Hepatocyte (in vitro differentiated cells): ENCODE measurements at regions not wholly inside any gene's neighbourhood (a gene's known extent, or its start where the extent isn't known, plus 50 kb on each side); places are given as distances from the start of the nearest gene placed in this dataset.

Experiments used
- DNase-seq: peaks from one replicate; pipeline ENCODE4 v3.0.0-alpha.2; 2016; ENCODE audit warnings: low spot score
- H2AFZ ChIP-seq: fragments of 200-600 bp; sonication (generic); 2 replicates; pipeline ENCODE4 v1.6.0; 2016; ENCODE audit warnings: antibody characterized with exemption, mild to moderate bottlenecking
- H3K27ac ChIP-seq: fragments of 200-600 bp; sonication (generic); 2 replicates; pipeline ENCODE4 v1.5.1; 2016; ENCODE audit warnings: mild to moderate bottlenecking
- H3K27me3 ChIP-seq: fragments of 200-600 bp; sonication (generic); 2 replicates; pipeline ENCODE4 v1.6.1; 2016
- H3K36me3 ChIP-seq: fragments of 200-600 bp; sonication (generic); replicated peaks from 2 replicates; pipeline ENCODE4 v1.5.1; 2016; ENCODE audit warnings: low read depth; ENCODE audit not compliant: insufficient read depth
- H3K4me1 ChIP-seq: fragments of 200-600 bp; sonication (generic); 2 replicates; pipeline ENCODE4 v1.5.1; 2016; ENCODE audit warnings: mild to moderate bottlenecking, moderate library complexity; ENCODE audit not compliant: insufficient read depth
- H3K4me2 ChIP-seq: fragments of 200-600 bp; sonication (generic); 2 replicates; pipeline ENCODE4 v1.6.0; 2016
- H3K4me3 ChIP-seq: fragments of 200-600 bp; sonication (generic); 2 replicates; pipeline ENCODE4 v1.5.1; 2016; ENCODE audit warnings: mild to moderate bottlenecking
- H3K79me2 ChIP-seq: fragments of 200-600 bp; sonication (generic); 2 replicates; pipeline ENCODE4 v1.6.0; 2017; ENCODE audit warnings: mild to moderate bottlenecking
- H3K9me2 ChIP-seq: fragments of 200-600 bp; sonication (generic); replicated peaks from 2 replicates; pipeline ENCODE4 v1.6.0; 2017; ENCODE audit warnings: mild to moderate bottlenecking; ENCODE audit not compliant: insufficient read depth
- H3K9me3 ChIP-seq: fragments of 200-600 bp; sonication (generic); 2 replicates; pipeline ENCODE4 v1.5.1; 2016; ENCODE audit warnings: low read depth, mild to moderate bottlenecking
- H4K20me1 ChIP-seq: fragments of 200-600 bp; sonication (generic); 2 replicates; pipeline ENCODE4 v1.6.0; 2016; ENCODE audit warnings: mild to moderate bottlenecking; ENCODE audit not compliant: insufficient read depth, poor library complexity, severe bottlenecking
- EZH2 ChIP-seq: fragments of 200-600 bp; sonication (generic); IDR thresholded peaks from 2 replicates; pipeline ENCODE4 v1.6.1; 2016; ENCODE audit warnings: antibody characterized with exemption, mild to moderate bottlenecking, borderline replicate concordance
- EZH2phosphoT487 ChIP-seq: fragments of 200-600 bp; sonication (generic); IDR thresholded peaks from one replicate; pipeline ENCODE4 v1.6.1; 2018; ENCODE audit warnings: antibody characterized with exemption, mild to moderate bottlenecking, low read depth, moderate library complexity; ENCODE audit not compliant: unreplicated experiment, severe bottlenecking
- WGBS: methylation state at CpG from one replicate; pipeline ENCODE4 v1.1.6; 2016; ENCODE audit warnings: low lambda C conversion rate; ENCODE audit errors: missing lambda C conversion rate; 5-methylcytosine and 5-hydroxymethylcytosine counted together
- TF ChIP-seq, protein P1 (sequence below): fragments of 200-600 bp; sonication (generic); IDR thresholded peaks from 2 replicates; pipeline ENCODE4 v1.5.1; 2016; ENCODE audit warnings: antibody characterized with exemption, mild to moderate bottlenecking; ENCODE audit not compliant: poor library complexity

DNA sequence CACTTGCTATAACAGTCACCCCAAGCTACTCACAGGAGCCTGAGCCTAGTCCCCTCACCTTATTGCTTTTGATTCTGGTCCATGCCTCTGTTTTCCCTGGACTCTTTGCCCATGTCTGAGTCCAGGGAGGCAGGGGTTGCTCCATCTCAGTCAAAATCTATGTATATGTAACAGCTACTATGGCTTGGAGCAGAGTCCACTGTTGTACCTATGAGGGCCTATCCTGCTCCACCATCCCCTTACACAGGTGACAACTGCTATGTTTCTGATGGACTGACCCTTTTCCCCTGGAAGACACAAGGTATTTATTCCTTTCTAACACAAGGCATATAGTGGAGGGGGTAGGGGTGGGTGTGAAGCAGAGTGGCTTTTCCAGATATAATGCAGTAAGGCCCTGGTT lies 119.6 kb downstream of the VPREB1 start:
- H4K20me1 ChIP-seq = no peaks in the 10 kb centered on the region
- no peaks in the 10 kb centered on the region for H3K9me3 ChIP-seq
- TF ChIP-seq, protein P1, sequence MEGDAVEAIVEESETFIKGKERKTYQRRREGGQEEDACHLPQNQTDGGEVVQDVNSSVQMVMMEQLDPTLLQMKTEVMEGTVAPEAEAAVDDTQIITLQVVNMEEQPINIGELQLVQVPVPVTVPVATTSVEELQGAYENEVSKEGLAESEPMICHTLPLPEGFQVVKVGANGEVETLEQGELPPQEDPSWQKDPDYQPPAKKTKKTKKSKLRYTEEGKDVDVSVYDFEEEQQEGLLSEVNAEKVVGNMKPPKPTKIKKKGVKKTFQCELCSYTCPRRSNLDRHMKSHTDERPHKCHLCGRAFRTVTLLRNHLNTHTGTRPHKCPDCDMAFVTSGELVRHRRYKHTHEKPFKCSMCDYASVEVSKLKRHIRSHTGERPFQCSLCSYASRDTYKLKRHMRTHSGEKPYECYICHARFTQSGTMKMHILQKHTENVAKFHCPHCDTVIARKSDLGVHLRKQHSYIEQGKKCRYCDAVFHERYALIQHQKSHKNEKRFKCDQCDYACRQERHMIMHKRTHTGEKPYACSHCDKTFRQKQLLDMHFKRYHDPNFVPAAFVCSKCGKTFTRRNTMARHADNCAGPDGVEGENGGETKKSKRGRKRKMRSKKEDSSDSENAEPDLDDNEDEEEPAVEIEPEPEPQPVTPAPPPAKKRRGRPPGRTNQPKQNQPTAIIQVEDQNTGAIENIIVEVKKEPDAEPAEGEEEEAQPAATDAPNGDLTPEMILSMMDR = no peak
- TF ChIP-seq EZH2phosphoT487 (no peak), EZH2 (no peak)
- no peaks in the 10 kb centered on the region for H3K79me2 ChIP-seq
- H3K4me3 ChIP-seq = no peak overlapping the region
- no peaks in the 10 kb centered on the region for H3K9me2 ChIP-seq
- H3K4me2 ChIP-seq = no peak overlapping the region
- H3K27me3 ChIP-seq = peaks cover 21% of the 10 kb centered on the region
- no peaks in the 10 kb centered on the region for H3K4me1 ChIP-seq
- DNase-seq = no peak
- no peaks in the 10 kb centered on the region for H3K36me3 ChIP-seq
- no peak overlapping the region for H3K27ac ChIP-seq
- no peak overlapping the region for H2AFZ ChIP-seq

DNA sequence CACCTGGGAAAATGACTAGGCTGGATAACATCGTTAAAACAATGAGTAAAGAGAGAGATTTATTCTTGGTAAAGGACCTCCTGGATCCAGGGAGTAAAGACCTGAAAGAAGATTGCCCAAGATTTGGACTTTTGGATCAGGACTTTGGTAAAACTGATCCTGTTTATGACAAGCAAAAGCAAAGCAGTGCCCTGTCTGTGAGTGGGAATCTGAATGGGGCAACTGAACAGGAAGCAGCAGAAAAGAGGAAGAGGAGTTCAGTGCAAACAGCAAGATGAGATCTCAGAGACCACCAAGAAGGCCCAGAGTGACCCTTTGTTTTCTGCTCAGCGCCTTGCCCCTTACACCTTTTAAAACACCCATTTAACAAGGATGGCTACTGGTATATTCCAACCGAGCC lies 122.0 kb downstream of the VPREB1 start:
- no peak overlapping the region for H3K4me3 ChIP-seq
- no peaks in the 10 kb centered on the region for H3K9me3 ChIP-seq
- no peaks in the 10 kb centered on the region for H3K9me2 ChIP-seq
- peaks cover 21% of the 10 kb centered on the region for H3K27me3 ChIP-seq
- DNase-seq = no peak
- H3K36me3 ChIP-seq = no peaks in the 10 kb centered on the region
- no peak overlapping the region for H3K27ac ChIP-seq
- WGBS = 43% methylated on average over 3 of the region's 3 CpGs
- H2AFZ ChIP-seq = no peak overlapping the region
- no peaks in the 10 kb centered on the region for H4K20me1 ChIP-seq
- H3K79me2 ChIP-seq = no peaks in the 10 kb centered on the region
- H3K4me2 ChIP-seq = no peak overlapping the region
- H3K4me1 ChIP-seq = no peaks in the 10 kb centered on the region
- no peak for TF ChIP-seq EZH2
- TF ChIP-seq EZH2phosphoT487 = no peak
- TF ChIP-seq, protein P1 = no peak

DNA sequence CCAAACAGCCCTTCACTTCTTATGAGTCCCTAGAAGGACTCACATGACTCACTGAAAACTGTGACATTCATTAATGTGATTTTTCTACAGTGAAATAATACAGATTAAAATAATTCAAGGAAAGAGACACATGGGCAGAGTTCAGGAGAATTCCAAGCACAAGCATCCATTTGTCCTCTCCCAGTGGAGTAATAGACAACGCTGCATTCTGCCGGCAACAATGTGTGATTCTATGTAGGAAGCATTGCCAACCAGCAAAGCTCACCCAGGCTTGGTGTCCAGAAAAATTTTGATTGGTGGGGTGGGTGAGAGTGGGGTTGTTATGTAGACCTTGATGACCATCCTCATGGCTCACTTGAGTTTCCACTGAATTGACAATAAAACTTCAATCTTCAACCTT lies 123.9 kb downstream of the VPREB1 start:
- DNase-seq = no peak
- no peak overlapping the region for H3K27ac ChIP-seq
- no peaks in the 10 kb centered on the region for H3K79me2 ChIP-seq
- H4K20me1 ChIP-seq = no peaks in the 10 kb centered on the region
- TF ChIP-seq, protein P1 = no peak
- TF ChIP-seq EZH2phosphoT487 = no peak
- no peak for TF ChIP-seq EZH2
- no peaks in the 10 kb centered on the region for H3K36me3 ChIP-seq
- H3K27me3 ChIP-seq = peaks cover 16% of the 10 kb centered on the region
- peak overlapping the region; percentile 6 for H3K4me2 ChIP-seq
- H3K9me3 ChIP-seq = no peaks in the 10 kb centered on the region
- no peak overlapping the region for H3K4me3 ChIP-seq
- 88% methylated on average over 2 of the region's 2 CpGs for WGBS
- no peaks in the 10 kb centered on the region for H3K4me1 ChIP-seq
- H3K9me2 ChIP-seq = no peaks in the 10 kb centered on the region
- H2AFZ ChIP-seq = no peak overlapping the region
